ENCODE measurements at regions not wholly inside any gene's neighbourhood (a gene's known extent, or its start where the extent isn't known, plus 50 kb on each side); places are given as distances from the start of the nearest gene placed in this dataset.

DNA sequence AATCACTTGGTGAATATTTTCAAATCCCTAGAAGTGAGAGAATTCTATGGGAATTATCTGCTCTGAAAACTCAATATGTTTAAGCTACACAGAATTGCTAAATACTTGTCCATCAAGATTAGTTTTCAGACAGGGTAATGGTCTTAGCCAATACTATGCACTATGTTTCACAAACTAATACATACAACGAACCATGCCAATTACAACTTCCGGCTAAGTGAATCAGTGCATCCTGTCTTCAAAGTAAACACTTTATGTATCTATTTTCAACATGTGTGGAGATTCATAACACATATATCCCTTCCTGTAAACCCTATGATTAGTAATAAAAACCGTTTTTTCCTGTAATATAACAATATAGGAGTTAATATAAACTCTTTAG is 181.5 kb downstream of the POSTN start:
- TF ChIP-seq SP2 (tag by site-specific recombination; IDR thresholded peaks at IDR 0.05), result no peak
- TF ChIP-seq ZBTB44 (tag by site-specific recombination; IDR thresholded peaks at IDR 0.05), result no peak
- no peak for TF ChIP-seq ZNF560 (tag by site-specific recombination; IDR thresholded peaks at IDR 0.05; ENCODE audit: borderline replicate concordance)
- TF ChIP-seq CTCF (tag by site-specific recombination; IDR thresholded peaks at IDR 0.05), result no peak
- no peak for TF ChIP-seq GLI2 (tag by site-specific recombination; IDR thresholded peaks at IDR 0.05; ENCODE audit: borderline replicate concordance, low read depth)
- no peak for TF ChIP-seq ZSCAN30 (tag by site-specific recombination; IDR thresholded peaks at IDR 0.05)
- TF ChIP-seq ZNF558 (tag by site-specific recombination; IDR thresholded peaks at IDR 0.05), result no peak
- TF ChIP-seq, protein P1, sequence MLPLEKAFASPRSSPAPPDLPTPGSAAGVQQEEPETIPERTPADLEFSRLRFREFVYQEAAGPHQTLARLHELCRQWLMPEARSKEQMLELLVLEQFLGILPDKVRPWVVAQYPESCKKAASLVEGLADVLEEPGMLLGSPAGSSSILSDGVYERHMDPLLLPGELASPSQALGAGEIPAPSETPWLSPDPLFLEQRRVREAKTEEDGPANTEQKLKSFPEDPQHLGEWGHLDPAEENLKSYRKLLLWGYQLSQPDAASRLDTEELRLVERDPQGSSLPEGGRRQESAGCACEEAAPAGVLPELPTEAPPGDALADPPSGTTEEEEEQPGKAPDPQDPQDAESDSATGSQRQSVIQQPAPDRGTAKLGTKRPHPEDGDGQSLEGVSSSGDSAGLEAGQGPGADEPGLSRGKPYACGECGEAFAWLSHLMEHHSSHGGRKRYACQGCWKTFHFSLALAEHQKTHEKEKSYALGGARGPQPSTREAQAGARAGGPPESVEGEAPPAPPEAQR (tag by site-specific recombination; IDR thresholded peaks at IDR 0.05), result no peak
- no peak for TF ChIP-seq ZNF174 (tag by site-specific recombination; IDR thresholded peaks at IDR 0.05)
- no peak for TF ChIP-seq ZNF580 (tag by site-specific recombination; IDR thresholded peaks at IDR 0.05)
- TF ChIP-seq ZNF274 (IDR thresholded peaks at IDR 0.05; ENCODE audit: low read length), result no peak
- TF ChIP-seq ZNF274 (tag by site-specific recombination; IDR thresholded peaks at IDR 0.05; ENCODE audit: borderline replicate concordance), result no peak

Measured in HEK293 (cell line).